HG02798 (cell line): ENCODE measurements at regions not wholly inside any gene's neighbourhood (a gene's known extent, or its start where the extent isn't known, plus 50 kb on each side); places are given as distances from the start of the nearest gene placed in this dataset.

Experiments
- ATAC-seq: cut with Tn5 transposase; IDR thresholded peaks from one replicate; pipeline ENCODE4 v1.9.1; 2021; ENCODE audit warnings: mild to moderate bottlenecking; ENCODE audit not compliant: unreplicated experiment, poor library complexity

DNA sequence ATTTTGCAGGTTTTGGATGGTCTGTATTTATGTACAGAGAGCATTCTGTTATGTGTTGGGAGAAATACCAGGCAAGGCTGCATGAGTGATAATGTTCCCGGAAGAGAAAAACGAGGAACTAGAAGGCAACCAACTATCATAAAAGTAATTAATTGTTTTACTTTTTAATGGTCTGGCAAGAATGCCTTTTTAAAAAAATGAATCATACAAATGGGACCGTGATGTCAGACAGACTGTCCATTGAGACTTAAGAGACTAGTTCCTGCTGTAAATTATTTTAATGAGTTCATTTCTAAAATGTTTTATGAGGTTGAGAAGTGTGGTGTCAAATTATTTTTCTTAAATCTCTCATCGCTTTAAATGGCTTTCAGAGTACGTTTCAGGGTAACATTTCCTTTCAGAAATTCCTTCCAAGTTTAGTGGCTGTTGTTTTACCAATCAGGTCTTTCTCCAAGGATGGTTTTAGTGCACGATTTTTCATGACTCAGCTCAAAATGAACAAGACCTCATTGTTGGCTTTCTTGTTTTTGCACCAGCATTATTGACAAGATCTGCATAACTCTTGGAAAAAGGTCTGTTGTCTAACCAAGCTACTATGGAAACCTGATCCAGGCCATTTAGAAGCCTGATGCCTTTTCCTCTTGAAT is 86.1 kb upstream of the ARHGAP5 start:
- ATAC-seq, result no peak

DNA sequence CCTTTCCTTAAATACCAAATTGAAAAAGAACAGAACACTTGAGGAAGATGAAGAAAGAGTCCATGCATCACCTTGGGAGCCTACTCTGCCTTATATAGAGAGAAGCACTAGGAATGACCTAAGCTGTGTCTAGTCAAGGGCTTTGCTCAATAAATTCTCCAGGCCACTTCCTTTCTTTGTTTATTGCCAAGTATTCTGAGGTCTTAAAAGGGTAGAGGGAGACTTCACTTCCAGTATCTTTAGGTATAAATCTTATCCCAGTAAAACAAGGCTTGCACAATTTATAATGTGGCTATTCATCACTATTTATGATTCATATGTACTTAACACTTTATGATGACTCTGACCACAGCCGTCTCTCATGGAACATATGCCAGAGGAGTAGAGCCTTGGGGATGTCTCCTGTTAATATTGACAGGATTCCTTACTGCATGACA is 85.1 kb upstream of the ARHGAP5 start:
- no peak for ATAC-seq

DNA sequence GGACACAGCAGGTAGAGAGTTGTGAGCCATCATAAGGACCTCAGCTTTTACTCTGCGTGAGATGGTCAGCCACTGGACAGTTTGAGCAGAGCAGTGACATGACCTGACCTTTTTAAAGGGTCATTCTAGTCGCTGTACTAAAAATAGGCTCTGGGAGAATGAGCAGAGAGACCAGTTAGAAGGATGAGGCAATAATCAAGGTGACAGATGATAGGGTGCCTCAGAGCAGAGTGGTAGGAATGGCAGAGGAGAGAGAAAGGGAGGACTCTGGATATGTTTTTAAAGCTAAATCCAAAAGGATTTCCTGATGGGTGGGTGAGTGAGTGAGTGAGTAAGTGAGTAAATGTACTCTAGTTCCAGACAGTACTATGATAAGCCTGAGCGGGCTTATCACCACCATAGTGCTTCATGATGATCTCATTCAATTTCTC is 83.6 kb upstream of the ARHGAP5 start:
- no peak for ATAC-seq

DNA sequence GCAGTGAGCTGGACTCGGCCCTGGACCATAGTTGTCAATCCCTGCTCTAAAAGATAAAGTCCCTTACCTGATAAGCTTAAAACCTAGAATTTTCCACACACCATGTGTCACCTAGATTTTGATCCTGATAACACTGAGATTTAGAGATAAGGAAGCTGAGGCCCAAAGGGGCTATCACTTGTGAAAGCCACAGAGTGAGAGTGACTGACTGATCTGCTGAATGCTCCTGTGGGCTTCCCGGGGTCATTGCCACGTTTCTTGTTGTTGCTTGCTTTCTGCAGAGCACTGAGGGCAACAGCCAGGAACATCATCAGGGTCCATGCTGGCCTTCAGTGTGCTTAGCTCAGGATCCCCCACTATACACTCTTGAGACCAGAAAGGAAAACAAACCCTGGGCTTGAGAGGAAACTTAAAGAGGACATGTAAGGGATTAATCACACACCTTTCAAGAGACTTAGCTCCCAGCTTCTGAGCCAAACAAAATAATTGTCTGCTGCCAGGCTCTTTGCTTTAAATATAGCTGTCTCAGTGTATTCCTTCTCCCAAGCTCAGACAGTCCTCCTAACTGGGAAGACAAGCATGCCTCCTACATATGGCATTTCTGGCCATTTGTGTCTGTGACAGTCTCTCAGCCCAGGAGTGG is 82.6 kb upstream of the ARHGAP5 start:
- ATAC-seq, result no peak

DNA sequence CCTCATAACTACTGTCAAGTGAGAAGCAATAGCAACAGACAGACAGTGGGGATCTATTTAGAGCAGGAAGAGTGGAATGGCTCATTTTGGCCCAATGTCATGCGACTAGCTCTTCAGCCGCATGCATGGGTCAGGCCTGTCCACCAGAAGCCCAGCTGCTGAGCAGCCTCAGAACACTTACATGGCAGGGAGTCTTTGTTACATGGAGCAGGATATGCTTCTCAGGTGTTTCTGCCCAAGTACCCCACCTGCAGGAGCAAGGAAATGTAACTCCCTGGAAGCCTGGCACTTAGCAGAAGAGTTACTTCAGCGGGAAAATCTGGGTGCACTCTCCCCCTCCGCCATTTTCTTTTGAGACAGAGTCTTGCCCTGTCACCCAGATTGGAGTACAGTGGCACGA is 73.5 kb upstream of the ARHGAP5 start:
- ATAC-seq, result no peak

DNA sequence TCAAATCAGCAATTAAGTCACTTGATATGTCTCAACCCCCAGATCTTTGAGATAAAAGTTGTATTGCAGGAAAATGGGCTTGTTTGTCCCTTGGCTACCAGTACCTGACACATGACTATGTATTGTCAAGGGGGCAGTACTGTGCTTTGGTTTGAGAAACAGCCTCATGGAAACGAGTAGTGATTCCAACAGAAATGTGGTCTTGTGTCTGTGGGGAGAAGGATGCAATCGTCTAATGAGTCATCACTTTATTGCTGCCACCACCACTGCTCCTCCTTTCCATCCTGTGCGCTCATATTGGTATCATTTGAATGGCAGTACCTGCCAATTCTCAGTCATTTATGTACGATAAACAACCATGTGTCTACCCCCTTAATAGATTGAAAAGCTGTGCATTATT is 72.8 kb upstream of the ARHGAP5 start:
- no peak for ATAC-seq

DNA sequence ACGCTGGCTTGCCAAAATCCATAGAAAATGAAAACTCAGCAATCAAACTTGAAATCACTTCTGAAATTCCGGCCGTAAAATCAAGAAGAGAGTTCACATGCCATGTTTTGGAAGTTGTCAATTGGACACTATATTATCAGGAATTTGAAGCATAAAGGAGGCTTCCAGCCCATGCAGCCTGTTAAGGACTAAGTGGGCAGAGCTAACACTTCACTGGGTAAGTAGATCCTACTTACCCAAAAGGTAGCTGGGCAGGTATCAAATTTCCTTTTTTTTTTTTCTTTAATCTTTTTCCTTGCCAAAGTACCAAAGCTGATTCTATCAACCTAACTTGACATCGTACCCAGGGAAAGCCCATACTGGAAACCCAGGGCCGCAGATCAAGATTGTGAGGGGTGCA is 71.5 kb upstream of the ARHGAP5 start:
- no peak for ATAC-seq

DNA sequence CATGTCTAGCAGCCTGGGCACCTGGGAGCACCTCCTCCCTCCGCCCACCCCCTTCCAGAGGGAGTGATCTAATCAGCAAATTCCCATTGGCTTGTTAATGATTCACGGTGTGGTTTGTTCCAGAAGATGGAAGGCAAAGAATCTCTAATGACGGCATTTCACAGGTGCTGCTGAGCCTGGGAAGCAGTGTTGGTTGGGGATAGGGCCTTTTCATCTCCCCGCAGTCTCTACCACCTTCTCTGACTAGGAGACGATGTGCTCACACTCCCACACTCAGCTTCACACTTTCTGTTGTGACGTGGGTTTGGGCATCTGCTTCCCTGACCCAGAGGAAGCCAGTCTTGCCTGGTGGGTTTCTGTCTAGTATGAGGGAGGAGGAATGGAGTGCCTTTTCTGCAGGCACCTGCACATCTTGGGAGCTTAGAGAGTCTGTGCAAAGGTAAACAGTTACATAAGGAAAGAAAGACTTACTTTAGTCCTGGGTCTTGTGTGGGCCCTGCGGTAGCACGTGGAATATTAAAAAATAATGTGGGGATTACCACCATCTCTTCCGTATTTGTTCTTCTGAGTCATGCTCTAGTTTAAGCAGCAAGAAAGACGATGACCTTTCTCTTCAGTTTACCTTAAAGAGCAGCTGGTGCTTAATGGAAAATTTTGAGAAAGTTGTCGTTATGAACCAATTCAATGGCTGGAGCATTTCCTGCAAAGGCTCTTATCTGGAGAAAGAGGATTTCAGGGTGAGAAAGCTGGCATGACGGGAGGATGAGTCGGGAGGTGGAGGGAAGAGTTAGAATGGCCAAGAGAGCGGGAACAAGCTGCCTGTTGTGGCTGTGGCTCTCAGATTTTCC is 70.6 kb upstream of the ARHGAP5 start:
- no peak for ATAC-seq

DNA sequence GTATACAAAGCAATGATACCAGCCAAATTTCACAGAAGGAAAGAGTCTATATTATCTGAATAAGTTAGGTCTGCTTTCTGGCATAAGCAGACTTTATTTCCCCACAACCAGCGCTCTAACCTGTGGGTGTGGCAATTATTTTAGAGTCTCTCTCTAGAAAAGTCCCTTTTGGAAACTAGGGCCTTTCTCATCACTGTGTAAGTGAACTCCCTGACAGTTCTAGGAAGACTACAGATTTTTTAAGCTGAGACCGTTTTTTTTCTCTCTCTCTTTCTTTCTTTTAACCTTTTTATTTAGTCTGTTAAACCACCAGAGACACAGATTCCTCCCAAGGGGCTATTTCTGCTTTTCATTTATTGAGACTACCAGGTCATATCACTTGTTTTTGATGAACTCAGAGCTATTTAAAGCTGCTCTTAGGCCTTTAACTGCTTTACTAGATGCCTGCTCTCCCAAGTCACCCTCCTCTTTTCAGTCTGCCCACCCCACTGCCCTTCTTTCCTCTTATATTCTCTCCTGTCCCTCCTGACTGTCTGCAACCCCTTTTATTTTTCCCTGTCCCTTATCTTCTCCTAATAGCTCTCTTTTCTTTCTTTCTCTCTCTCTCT is 69.2 kb upstream of the ARHGAP5 start:
- no peak for ATAC-seq

DNA sequence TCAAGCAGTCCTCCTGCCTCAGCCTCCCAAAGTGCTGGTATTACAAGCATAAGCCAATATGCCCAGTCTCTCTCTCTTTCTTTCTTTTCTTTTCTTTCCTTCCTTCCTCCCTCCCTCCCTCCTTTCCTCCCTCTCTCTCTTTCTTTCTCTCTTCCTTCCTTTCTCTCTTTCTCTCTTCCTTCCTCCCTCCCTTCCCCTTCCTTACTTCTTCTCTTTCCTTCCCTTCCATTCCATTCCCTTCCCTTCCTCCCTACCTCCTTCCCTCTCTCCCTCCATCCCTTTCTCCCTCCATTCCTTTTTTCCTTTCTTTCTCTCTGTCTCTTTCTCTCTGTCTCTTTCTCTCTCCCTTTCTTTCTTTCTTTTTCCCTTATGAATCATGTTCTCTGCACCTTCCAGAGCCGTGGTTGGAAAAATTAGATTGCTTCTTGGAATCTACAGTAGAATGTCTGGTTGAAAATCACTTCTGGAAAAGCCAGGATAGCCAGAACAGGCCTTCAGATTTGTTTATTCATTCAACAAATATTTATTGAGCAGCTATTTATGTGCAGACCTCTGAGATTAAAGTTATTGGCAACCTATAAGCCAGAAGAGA is 68.4 kb upstream of the ARHGAP5 start:
- no peak for ATAC-seq

DNA sequence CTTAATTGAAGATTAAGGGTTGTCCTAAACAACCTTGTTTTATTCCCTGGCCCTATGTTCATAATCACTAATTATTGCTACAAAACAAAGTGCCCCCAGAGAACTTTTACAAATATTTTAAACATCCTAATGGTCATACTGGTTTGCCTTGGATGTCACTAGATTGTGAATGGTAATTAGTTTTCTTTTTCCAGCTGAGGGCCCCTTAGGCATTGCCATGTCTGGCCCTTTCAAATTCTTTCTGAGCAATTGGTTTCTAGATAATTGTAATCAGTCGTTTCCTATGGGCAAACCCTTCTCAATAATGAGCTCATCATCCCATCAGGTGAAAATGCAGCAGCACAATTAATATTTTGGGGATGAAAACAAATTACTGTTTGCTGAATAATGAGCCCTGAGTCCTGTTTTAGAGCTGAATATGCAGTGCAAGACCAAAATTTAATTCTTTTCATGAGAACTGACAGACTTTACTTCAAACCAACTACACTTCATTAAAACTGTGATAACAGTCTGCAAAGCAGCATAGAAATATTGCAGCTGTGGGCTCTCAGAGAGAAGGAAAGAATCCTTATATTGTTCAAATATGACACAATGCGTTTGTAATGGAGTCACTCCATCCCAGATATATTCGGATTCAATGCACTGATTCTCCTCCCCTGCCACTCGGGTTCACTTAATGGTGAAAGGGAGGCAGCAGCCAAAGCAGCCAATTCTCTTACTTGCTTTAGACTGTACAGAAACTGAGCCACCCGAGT is 67.7 kb upstream of the ARHGAP5 start:
- ATAC-seq, result no peak

DNA sequence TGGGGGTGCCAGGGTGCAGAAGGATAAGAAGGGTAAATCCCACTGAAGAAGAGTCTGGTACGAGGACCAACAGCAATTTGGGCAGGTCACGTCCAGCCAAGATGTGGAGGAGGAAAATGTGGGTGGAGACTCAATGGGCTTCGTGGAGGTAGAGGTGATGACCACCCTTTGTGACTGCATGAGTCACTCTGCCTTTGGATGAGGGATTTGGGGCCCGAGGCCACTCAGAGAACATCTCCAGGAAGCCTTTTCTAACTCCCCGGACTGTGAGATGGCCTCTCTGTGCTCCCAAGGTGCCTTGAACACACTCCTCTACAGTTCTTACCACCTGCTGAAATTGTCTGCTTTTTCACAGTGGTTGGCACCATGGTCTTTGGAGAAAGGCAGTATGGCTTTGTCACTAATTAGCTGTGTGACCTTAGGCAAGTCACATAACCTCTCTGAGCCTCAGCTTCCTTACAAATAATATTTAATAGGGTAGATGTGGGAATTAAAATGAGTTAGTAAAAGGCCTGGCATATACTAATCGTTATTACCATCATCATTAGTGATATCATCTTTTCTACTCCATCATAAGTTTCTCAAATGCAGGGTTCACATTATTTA is 67.0 kb upstream of the ARHGAP5 start:
- no peak for ATAC-seq

DNA sequence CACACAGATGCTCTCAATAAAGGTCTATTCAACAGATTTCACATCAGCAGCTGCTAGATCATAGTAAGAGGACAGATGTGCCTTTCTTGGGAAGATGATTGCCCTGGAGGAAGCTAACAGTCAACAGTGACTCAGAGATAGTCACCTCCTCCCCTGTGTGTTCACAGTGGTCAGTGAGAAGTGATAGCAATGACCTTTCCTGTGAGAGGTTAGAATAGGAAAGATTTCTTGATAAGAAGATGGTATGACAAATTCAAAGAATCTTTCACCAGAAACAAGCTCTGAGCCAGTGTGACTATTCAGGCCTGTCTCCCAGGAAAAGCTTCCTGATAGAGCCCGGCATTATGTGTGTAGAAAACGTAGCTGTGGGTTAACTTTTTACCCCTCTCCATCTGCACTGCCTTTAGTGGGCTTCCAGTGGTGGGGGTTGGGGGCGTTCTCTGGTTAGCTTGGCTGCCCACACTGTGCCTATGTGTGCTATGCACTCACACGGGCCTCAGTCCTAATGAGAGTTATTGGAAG is 66.4 kb upstream of the ARHGAP5 start:
- no peak for ATAC-seq

DNA sequence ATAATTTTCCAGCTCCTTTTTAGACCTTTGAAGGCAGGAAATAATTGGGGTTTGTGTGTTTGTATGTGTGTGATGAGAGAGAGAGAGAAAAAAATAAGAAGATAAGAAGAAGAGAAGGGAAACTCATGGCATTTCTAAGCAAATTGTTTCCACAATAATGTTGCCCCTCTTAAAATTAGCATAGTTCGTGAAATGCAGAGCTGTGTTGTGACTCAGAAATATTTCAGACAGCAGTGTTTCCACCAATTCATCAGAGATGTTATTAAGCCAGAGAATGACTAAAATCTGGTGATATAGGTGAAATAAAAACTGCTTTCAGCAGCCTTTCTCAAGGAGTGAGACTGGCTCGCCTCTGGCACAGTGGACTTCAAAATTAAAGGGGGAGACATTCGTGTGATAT is 65.9 kb upstream of the ARHGAP5 start:
- no peak for ATAC-seq

DNA sequence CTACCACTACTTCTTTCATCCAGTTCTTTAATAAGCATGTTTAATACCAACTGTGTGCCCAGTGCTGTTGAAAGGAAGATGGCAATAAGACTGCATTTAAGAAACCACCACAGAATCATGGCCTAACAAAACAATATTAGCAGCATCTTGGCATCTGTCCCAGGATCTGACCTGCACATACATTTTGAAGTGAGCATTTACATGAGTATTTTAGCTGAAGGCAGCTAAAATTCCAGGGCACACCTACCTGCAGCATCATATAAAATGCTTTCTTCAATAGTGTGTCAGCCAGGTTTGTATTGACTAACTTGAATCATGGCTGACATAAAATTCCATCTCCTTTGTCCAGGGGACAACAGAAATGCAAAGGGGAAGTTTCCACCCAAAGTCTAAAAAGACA is 65.0 kb upstream of the ARHGAP5 start:
- ATAC-seq, result no peak

DNA sequence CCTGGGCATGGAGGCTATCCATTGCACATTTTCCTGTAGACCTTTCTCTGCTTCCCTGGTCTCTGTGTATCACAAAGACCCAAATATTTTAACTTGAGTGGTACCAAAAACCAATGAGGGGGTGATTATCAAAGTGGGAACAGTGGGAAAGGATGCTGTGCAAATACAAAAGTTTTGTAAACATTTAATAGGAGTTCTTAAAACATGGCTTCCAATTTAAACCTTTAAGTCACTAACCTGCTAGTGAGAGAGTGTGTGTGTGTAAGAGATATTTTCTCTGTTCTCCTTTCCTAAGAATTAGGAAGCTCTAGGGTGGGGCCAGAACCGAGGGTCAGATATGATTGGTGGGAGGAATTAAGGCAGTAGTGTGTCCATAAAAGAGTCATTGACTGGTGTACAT is 64.5 kb upstream of the ARHGAP5 start:
- ATAC-seq, result no peak

DNA sequence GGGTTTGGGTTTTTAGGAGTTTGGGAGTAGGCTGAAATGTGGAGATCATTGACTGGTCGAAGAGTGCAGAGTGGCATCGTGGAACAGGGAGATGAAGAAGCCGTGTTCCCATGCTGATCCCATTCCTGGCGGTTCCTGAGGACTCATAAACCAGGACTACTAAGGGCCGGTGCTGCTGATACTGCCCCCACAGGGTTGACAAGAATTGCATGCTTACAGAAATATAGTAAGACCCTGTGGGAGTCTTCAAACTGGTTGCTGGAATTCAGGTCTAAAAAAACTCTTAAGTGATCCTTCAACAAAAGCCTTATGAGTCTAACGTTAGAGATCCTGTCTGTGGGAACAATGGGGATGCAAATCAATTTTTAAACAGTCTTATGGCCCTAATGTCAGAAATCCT is 64.0 kb upstream of the ARHGAP5 start:
- no peak for ATAC-seq

DNA sequence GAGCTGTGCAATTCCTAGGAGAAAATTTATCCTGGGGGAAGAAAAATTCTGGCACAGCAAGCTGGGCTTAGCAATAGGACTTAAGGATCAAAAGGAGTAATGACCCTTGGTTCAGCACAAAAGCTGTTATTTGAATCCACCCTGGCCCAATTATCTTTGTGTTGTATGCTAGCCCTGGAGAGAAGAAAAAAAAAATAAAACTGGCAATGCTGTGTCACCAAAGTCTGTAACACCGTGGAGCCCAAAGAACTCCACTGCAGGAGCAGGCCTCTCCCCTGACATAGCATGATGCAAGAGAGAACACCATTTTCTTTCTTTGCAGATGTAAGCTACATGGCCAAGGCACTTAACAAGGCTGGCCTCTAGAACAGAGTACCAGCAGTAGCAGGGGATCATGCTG is 63.0 kb upstream of the ARHGAP5 start:
- ATAC-seq, result no peak

DNA sequence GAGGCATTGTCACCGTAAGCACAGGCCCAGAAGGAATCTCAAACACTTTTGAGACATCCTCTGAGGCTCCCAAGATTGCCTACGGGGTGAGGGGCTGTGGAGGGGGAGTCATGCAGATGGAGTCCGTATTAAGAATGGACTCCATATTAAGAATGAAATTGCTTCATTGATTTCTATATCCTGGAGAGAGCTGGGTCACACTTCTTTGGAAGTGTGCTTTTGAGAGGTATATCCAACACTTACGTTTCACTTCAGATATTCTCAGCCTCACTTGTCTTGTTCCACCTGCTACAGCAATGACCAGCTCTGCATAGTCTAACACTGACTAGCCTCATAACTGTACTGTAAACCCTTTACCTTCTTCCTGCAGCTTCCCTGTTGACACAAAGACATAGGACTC is 62.6 kb upstream of the ARHGAP5 start:
- ATAC-seq, result no peak
